Heart left ventricle (tissue), 13 donors: ENCODE measurements at regions not wholly inside any gene's neighbourhood (a gene's known extent, or its start where the extent isn't known, plus 50 kb on each side); places are given as distances from the start of the nearest gene placed in this dataset.

ENCODE experiments used
- CTCF ChIP-seq, 12 donors: fragments of 200-600 bp; sonication (generic) in 4 of 12; IDR thresholded peaks; one replicate each; pipeline versions ENCODE4 v1.5.0 to v1.8.0; 2018 to 2022; ENCODE audit warnings: antibody characterized with exemption in 12 of 12, mild to moderate bottlenecking in 5 of 12
- POLR2A ChIP-seq, 2 donors: fragments of 450-650 bp; IDR thresholded peaks; one replicate each; pipeline ENCODE4 v1.6.1; 2017; ENCODE audit warnings: antibody characterized with exemption in 2 of 2, mild to moderate bottlenecking in 2 of 2, moderate library complexity in 2 of 2
- donor health status: ischemic (EF 13 %, LVEDD 7.1; RV severe dilation, severe dysfunction).
- donor health status: DM: no; HTN: yes; CAD: no.
- donor health status: DM: no; HTN: no; CAD: no.
- donor health status: ischemic (EF 25% LVEDD 6.9; RV normal size, moderate dysfunction).
- donor health status: ischemic (EF 25% LVEDD 5.7; RV mildly dilated, moderate dysfunction).
- donor health status: ischemic (EF 35%, LVEDD 5.7; RV mildly dilated, moderate dysfunction).
- donor health status: nonischemic (EF 11% LVEDD 7.7; RV severe dilation, severe dysfunction).
- donor health status: DM: yes; HTN: yes; CAD: no.
- donor health status: PGD.
- donor health status: ischemic (EF 29% LVEDD 5.4; RV normal size, mild dysfunction).
- donor health status: nonischemic (EF 23%, LVEDD 6.1; RV moderate dilation, normal function).

- TF ChIP-seq CTCF (IDR thresholded peaks at IDR 0.05) (no peak), POLR2A (IDR thresholded peaks at IDR 0.05) (no peak)
These were observed 487.7 kb upstream of the ID4 start for GRCh38 chr6:19349429-19349828.
